Neural progenitor cell (in vitro differentiated cells): ENCODE measurements at regions not wholly inside any gene's neighbourhood (a gene's known extent, or its start where the extent isn't known, plus 50 kb on each side); places are given as distances from the start of the nearest gene placed in this dataset.

Source experiments
- DNase-seq: peaks from one replicate; pipeline ENCODE4 v3.0.0-alpha.2; 2016; ENCODE audit warnings: low spot score
- H2AFZ ChIP-seq: fragments of 200-600 bp; sonication (generic); replicated peaks from 2 replicates; pipeline ENCODE4 v1.6.1; 2016; ENCODE audit warnings: antibody characterized with exemption
- H3F3A ChIP-seq: fragments of 200-600 bp; sonication (generic); 2 replicates; pipeline ENCODE4 v1.6.1; 2016; ENCODE audit warnings: antibody characterized with exemption, low read depth
- H3K27ac ChIP-seq: fragments of 200-600 bp; sonication (generic); 2 replicates; pipeline ENCODE4 v1.5.1; 2016; ENCODE audit warnings: mild to moderate bottlenecking
- H3K27me3 ChIP-seq: fragments of 200-600 bp; sonication (generic); 2 replicates; pipeline ENCODE4 v1.6.1; 2016; ENCODE audit warnings: mild to moderate bottlenecking, moderate library complexity
- H3K36me3 ChIP-seq: fragments of 200-600 bp; sonication (generic); 2 replicates; pipeline ENCODE4 v1.5.1; 2016
- H3K4me1 ChIP-seq: fragments of 200-600 bp; sonication (generic); 2 replicates; pipeline ENCODE4 v1.6.1; 2016; ENCODE audit warnings: mixed run types
- H3K4me2 ChIP-seq: fragments of 200-600 bp; sonication (generic); 2 replicates; pipeline ENCODE4 v1.6.1; 2016
- H3K4me3 ChIP-seq: fragments of 200-600 bp; sonication (generic); 2 replicates; pipeline ENCODE4 v1.5.1; 2016
- H3K79me2 ChIP-seq: fragments of 200-600 bp; sonication (generic); 2 replicates; pipeline ENCODE4 v1.6.1; 2016; ENCODE audit warnings: low read depth
- H3K9ac ChIP-seq: fragments of 200-600 bp; sonication (generic); 2 replicates; pipeline ENCODE4 v1.6.1; 2016
- H3K9me3 ChIP-seq: fragments of 200-600 bp; sonication (generic); 2 replicates; pipeline ENCODE4 v1.5.1; 2016; ENCODE audit warnings: low read depth
- H4K20me1 ChIP-seq: fragments of 200-600 bp; sonication (generic); 2 replicates; pipeline ENCODE4 v1.6.1; 2016; ENCODE audit warnings: low read depth
- H3K27ac Mint-ChIP-seq: 3 replicates; pipeline ENCODE4 v1.8.0; 2021; ENCODE audit warnings: mixed read lengths
- H3K27me3 Mint-ChIP-seq: 2 replicates; pipeline ENCODE4 v1.8.0; 2022; ENCODE audit warnings: low read depth, mild to moderate bottlenecking, inconsistent platforms, moderate library complexity, mixed read lengths; ENCODE audit not compliant: insufficient read depth
- H3K36me3 Mint-ChIP-seq: 3 replicates; pipeline ENCODE4 v1.8.0; 2021; ENCODE audit warnings: mixed read lengths
- H3K4me1 Mint-ChIP-seq: 3 replicates; pipeline ENCODE4 v1.8.0; 2021; ENCODE audit warnings: mixed read lengths
- H3K4me3 Mint-ChIP-seq: 3 replicates; pipeline ENCODE4 v1.8.0; 2021; ENCODE audit warnings: mild to moderate bottlenecking, moderate library complexity, mixed read lengths
- H3K9me3 Mint-ChIP-seq: 3 replicates; pipeline ENCODE4 v1.8.0; 2020; ENCODE audit warnings: mixed read lengths
- CTCF ChIP-seq: fragments of 200-600 bp; sonication (generic); IDR thresholded peaks from 2 replicates; pipeline ENCODE4 v1.5.1; 2017; ENCODE audit warnings: antibody characterized with exemption, mild to moderate bottlenecking
- EZH2 ChIP-seq: fragments of 200-600 bp; sonication (generic); IDR thresholded peaks from 2 replicates; pipeline ENCODE4 v1.6.1; 2017; ENCODE audit warnings: antibody characterized with exemption, mild to moderate bottlenecking, moderate library complexity
- EZH2phosphoT487 ChIP-seq: fragments of 200-600 bp; sonication (generic); IDR thresholded peaks from 2 replicates; pipeline ENCODE4 v1.6.1; 2017; ENCODE audit warnings: antibody characterized with exemption

GRCh38 chr1:229162825-229163515 is 107.9 kb upstream of the RAB4A start:
- Histone ChIP-seq H3K9me3 (no peaks in the 10 kb centered on the region), H3K9ac (no peak overlapping the region), H3F3A (no peaks in the 10 kb centered on the region), H3K4me1 (peaks cover 7% of the 10 kb centered on the region), H2AFZ (no peak overlapping the region), H4K20me1 (no peaks in the 10 kb centered on the region), H3K4me2 (no peak overlapping the region), H3K79me2 (no peaks in the 10 kb centered on the region), H3K4me3 (no peak overlapping the region), H3K36me3 (no peaks in the 10 kb centered on the region), H3K27ac (no peak overlapping the region), H3K27me3 (no peaks in the 10 kb centered on the region)
- Mint-ChIP-seq H3K4me3 (no peak overlapping the region), H3K4me1 (peaks cover 25% of the 10 kb centered on the region), H3K27me3 (peaks cover 7% of the 10 kb centered on the region), H3K36me3 (no peaks in the 10 kb centered on the region), H3K27ac (no peak overlapping the region), H3K9me3 (no peaks in the 10 kb centered on the region)
- TF ChIP-seq EZH2phosphoT487 = no peak
- no peak for TF ChIP-seq CTCF
- no peak for TF ChIP-seq EZH2
- no peak for DNase-seq

DNA sequence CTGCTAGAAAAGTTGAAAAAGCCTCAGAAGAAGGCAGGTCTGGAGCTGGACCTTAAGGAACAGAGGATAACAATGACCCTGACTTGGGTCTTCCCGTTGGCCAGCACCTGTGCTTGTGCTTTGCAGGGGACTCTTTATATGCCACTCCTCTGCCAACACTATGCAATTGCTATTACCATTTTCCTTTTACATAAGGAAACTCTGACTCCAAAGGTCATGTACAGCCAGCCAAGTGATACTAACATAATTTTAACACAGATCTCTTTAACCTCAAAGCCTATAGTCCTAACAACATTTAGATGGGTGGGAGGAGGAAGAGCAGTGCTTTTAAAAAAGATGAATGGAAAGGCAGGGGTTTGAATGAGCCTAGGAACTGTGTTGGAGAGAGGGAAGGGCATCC is 106.6 kb upstream of the RAB4A start:
- no peak for DNase-seq
- TF ChIP-seq EZH2 (no peak), CTCF (no peak), EZH2phosphoT487 (no peak)
- H3K9me3 ChIP-seq = no peaks in the 10 kb centered on the region
- H3K79me2 ChIP-seq = no peaks in the 10 kb centered on the region
- no peaks in the 10 kb centered on the region for H3K27me3 ChIP-seq
- Mint-ChIP-seq H3K4me3 (no peak overlapping the region), H3K4me1 (peaks cover 23% of the 10 kb centered on the region), H3K27ac (no peak overlapping the region), H3K9me3 (no peaks in the 10 kb centered on the region), H3K27me3 (peaks cover 5% of the 10 kb centered on the region), H3K36me3 (no peaks in the 10 kb centered on the region)
- no peak overlapping the region for H2AFZ ChIP-seq
- H3K9ac ChIP-seq = no peak overlapping the region
- H3F3A ChIP-seq = no peaks in the 10 kb centered on the region
- peaks cover 7% of the 10 kb centered on the region for H3K4me1 ChIP-seq
- no peaks in the 10 kb centered on the region for H3K36me3 ChIP-seq
- no peaks in the 10 kb centered on the region for H4K20me1 ChIP-seq
- H3K4me3 ChIP-seq = no peak overlapping the region
- H3K27ac ChIP-seq = no peak overlapping the region
- no peak overlapping the region for H3K4me2 ChIP-seq

DNA sequence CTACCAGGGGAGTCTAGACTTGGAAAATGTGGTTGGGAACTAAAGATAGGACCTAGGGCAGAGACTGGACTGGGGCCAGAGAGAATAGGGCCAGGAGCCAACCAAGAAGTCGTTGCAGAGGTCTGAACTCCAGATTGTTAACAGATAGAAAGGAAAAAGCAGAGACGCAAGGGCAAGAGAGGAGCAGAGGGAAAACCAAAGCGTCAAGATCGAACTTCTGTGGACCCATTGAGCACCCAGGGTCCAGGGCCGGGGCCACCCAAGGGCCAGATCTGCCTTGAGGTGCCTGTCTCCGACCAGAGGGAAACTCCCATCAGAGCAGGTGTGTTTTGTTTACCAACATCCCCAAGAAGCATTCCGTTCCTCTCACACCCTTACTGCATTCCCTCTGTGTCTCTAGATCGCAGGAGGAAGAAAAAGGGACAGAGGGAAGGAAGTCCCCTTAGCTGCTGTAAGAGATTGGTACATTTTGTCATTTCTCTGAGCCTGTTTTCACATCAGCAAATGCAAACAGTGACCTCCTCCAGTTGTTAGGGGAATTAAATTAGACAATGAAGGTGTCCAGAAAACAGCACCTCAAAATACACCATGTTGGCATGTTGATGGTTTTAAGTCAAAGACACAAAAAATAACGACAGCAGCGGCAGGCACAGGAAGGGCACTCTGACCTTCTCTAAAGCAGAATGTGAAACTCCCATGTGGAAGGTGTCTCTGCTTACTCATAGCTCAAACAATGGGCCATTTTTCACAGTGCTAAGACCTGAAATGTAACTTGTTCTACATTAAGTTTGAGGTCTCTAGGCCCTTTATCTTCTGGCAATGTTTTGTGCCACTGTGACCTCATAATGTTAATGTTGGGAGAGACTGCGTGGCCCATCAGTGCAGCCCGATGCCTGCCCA is 105.8 kb upstream of the RAB4A start:
- Histone ChIP-seq H3K9ac (no peak overlapping the region), H3K4me3 (no peak overlapping the region), H3F3A (no peaks in the 10 kb centered on the region), H3K9me3 (no peaks in the 10 kb centered on the region), H2AFZ (no peak overlapping the region), H3K27ac (no peak overlapping the region), H3K4me2 (no peak overlapping the region), H3K4me1 (peaks cover 7% of the 10 kb centered on the region), H3K79me2 (no peaks in the 10 kb centered on the region), H4K20me1 (no peaks in the 10 kb centered on the region), H3K36me3 (no peaks in the 10 kb centered on the region), H3K27me3 (no peaks in the 10 kb centered on the region)
- Mint-ChIP-seq H3K27me3 (peaks cover 4% of the 10 kb centered on the region), H3K36me3 (no peaks in the 10 kb centered on the region), H3K4me3 (no peak overlapping the region), H3K4me1 (peaks cover 29% of the 10 kb centered on the region), H3K9me3 (no peaks in the 10 kb centered on the region), H3K27ac (peak overlapping the region; percentile 46)
- TF ChIP-seq CTCF (no peak), EZH2 (no peak), EZH2phosphoT487 (no peak)
- no peak for DNase-seq
